ENCODE measurements at regions not wholly inside any gene's neighbourhood (a gene's known extent, or its start where the extent isn't known, plus 50 kb on each side); places are given as distances from the start of the nearest gene placed in this dataset.

DNA sequence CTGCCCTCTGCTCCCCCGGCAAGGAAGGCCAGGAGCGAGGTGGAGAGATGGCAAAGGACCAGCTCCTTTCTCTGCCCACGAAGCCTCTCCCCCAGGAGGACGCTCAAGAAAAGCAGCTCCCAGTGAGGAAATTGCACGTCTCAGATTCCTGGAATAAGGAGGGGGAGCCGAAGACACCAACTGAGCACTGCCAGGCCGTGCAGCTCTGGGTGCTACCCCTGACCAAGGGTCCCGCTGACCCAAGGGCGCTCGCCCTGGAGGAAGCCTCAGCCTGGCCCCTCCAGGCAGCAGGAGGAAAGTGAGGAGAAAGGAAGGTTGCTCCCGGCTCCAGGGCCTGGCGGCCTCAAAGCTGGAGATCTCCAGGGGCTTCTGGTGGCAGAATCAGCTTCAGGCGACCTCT lies 174.1 kb upstream of the SFSWAP start:
- no peak for TF ChIP-seq EP300 (conservative IDR thresholded peaks at IDR 0.05; ENCODE audit: poor library complexity, severe bottlenecking)
- no peak for TF ChIP-seq MXI1 (conservative IDR thresholded peaks at IDR 0.05; ENCODE audit: poor library complexity, severe bottlenecking)
- TF ChIP-seq, protein P1, sequence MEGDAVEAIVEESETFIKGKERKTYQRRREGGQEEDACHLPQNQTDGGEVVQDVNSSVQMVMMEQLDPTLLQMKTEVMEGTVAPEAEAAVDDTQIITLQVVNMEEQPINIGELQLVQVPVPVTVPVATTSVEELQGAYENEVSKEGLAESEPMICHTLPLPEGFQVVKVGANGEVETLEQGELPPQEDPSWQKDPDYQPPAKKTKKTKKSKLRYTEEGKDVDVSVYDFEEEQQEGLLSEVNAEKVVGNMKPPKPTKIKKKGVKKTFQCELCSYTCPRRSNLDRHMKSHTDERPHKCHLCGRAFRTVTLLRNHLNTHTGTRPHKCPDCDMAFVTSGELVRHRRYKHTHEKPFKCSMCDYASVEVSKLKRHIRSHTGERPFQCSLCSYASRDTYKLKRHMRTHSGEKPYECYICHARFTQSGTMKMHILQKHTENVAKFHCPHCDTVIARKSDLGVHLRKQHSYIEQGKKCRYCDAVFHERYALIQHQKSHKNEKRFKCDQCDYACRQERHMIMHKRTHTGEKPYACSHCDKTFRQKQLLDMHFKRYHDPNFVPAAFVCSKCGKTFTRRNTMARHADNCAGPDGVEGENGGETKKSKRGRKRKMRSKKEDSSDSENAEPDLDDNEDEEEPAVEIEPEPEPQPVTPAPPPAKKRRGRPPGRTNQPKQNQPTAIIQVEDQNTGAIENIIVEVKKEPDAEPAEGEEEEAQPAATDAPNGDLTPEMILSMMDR (IDR thresholded peaks at IDR 0.05; ENCODE audit: poor library complexity, severe bottlenecking): no peak
- TF ChIP-seq POLR2AphosphoS5 (IDR thresholded peaks at IDR 0.05): no peak

Measured in neural cell (in vitro differentiated cells).